Sigmoid colon (tissue), 6 donors: ENCODE measurements at regions not wholly inside any gene's neighbourhood (a gene's known extent, or its start where the extent isn't known, plus 50 kb on each side); places are given as distances from the start of the nearest gene placed in this dataset.
A peak's percentile ranks its signal among the peaks of the same experiment; 100 is the strongest.
"Not testable (repeated sequence)": the region's sequence is repeated elsewhere in the genome, so short reads cannot be mapped to it uniquely, and the experiment has no call there.

ENCODE experiments used
- DNase-seq: peaks from one replicate; pipeline ENCODE4 v3.0.0-alpha.2; 2019
- H3K27ac ChIP-seq, 4 donors: fragments of 200-600 bp; sonication (generic); one replicate each; pipeline ENCODE4 v1.5.1; 2016 to 2019; ENCODE audit warnings: mild to moderate bottlenecking in 1 of 4
- H3K27me3 ChIP-seq, 3 donors: fragments of 200-600 bp; sonication (generic); one replicate each; pipeline ENCODE4 v1.5.1; 2019; ENCODE audit warnings: mild to moderate bottlenecking in 1 of 3
- H3K36me3 ChIP-seq, 4 donors: fragments of 200-600 bp; sonication (generic); one replicate each; pipeline ENCODE4 v1.5.1; 2016 to 2019
- H3K4me1 ChIP-seq, 4 donors: fragments of 200-600 bp; sonication (generic); one replicate each; pipeline ENCODE4 v1.5.1; 2017 to 2019
- H3K4me3 ChIP-seq, 4 donors: fragments of 200-600 bp; sonication (generic); one replicate each; pipeline ENCODE4 v1.5.1; 2017 to 2019; ENCODE audit warnings: mild to moderate bottlenecking in 2 of 4, moderate library complexity in 1 of 4
- H3K9me3 ChIP-seq, 4 donors: fragments of 200-600 bp in 3 of 4; sonication (generic) in 3 of 4; one replicate each; pipeline versions ENCODE4 v1.5.1 to v1.6.1; 2013 to 2019
- EP300 ChIP-seq, 4 donors: sonication (generic); formaldehyde crosslinking; IDR thresholded peaks; one replicate each; pipeline ENCODE4 v1.6.1; 2017; ENCODE audit warnings: antibody characterized with exemption in 4 of 4
- POLR2A ChIP-seq, 2 donors: fragments of 450-650 bp; IDR thresholded peaks; one replicate each; pipeline ENCODE4 v1.6.1; 2016; ENCODE audit warnings: antibody characterized with exemption in 2 of 2, mild to moderate bottlenecking in 2 of 2, moderate library complexity in 2 of 2
- POLR2AphosphoS5 ChIP-seq, 4 donors: sonication (generic); formaldehyde crosslinking; IDR thresholded peaks; one replicate each; pipeline ENCODE4 v1.6.1; 2017; ENCODE audit warnings: antibody characterized with exemption in 4 of 4
- WGBS, 2 donors: extraction: QIAGEN DNeasy Blood & Tissue Kit; methylation state at CpG; one replicate each; pipeline ENCODE4 v1.1.7; 2013; 5-methylcytosine and 5-hydroxymethylcytosine counted together
- intact Hi-C: fragments of 100-400 bp; cut with DNase I; formaldehyde crosslinking; loops from one replicate; pipeline ENCODE4 v1.15.1; 2023
- TF ChIP-seq, protein P1 (sequence below), 4 experiments: fragments of 450-650 bp in 3 of 4; fragments of 200-600 bp in 1 of 4; IDR thresholded peaks; one replicate each; pipeline ENCODE4 v1.5.1; 2016 to 2019; ENCODE audit warnings: antibody characterized with exemption in 4 of 4, mild to moderate bottlenecking in 3 of 4, moderate library complexity in 2 of 4
- donor health status: healthy with polysubstance abuse.
- donor health status: healthy.

DNA sequence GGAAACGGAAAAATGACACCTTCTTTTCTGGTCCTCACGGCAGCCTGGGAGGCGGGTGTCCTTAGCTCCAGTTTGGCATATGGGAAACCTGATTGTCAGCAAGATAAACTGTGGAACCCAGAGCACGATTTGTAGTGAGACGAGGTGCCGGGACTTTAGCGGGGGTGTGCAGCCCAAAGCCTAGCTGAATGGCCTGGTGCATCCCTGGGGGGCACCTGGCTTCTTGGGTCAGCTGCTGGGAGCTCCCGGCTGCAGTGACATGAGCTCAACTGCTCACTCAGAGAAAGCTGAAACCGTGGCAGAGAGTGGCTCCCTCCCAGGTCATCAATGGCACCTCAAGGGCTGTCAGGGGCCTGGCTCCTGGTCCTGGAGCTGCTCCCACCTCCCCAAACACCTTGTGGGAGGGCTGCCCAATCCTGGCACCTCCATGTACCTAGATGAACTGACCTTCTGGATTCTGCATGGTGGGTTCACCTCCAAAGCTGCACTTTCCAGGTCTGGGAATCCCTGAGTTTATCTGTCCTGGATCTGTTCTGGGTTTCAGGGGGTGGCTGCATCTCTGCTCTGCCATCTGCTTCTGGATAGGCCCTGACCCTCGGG lies 260.5 kb downstream of the MATN1 start:
- Histone ChIP-seq H3K4me3 (no peak overlapping the region), H3K36me3 (no peaks in the 10 kb centered on the region), H3K27ac (no peak overlapping the region), H3K4me1 (no peaks in the 10 kb centered on the region), H3K27me3 (no peaks in the 10 kb centered on the region), H3K9me3 (no peaks in the 10 kb centered on the region)
- TF ChIP-seq, protein P1, sequence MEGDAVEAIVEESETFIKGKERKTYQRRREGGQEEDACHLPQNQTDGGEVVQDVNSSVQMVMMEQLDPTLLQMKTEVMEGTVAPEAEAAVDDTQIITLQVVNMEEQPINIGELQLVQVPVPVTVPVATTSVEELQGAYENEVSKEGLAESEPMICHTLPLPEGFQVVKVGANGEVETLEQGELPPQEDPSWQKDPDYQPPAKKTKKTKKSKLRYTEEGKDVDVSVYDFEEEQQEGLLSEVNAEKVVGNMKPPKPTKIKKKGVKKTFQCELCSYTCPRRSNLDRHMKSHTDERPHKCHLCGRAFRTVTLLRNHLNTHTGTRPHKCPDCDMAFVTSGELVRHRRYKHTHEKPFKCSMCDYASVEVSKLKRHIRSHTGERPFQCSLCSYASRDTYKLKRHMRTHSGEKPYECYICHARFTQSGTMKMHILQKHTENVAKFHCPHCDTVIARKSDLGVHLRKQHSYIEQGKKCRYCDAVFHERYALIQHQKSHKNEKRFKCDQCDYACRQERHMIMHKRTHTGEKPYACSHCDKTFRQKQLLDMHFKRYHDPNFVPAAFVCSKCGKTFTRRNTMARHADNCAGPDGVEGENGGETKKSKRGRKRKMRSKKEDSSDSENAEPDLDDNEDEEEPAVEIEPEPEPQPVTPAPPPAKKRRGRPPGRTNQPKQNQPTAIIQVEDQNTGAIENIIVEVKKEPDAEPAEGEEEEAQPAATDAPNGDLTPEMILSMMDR (IDR thresholded peaks at IDR 0.05) = no peak
- TF ChIP-seq POLR2A (IDR thresholded peaks at IDR 0.05) = no peak
- intact Hi-C loops = no loop called here
- 69 to 72% methylated on average over 10 of the region's 10 CpGs for WGBS, 2 donors
- DNase-seq = peak; percentile 50

DNA sequence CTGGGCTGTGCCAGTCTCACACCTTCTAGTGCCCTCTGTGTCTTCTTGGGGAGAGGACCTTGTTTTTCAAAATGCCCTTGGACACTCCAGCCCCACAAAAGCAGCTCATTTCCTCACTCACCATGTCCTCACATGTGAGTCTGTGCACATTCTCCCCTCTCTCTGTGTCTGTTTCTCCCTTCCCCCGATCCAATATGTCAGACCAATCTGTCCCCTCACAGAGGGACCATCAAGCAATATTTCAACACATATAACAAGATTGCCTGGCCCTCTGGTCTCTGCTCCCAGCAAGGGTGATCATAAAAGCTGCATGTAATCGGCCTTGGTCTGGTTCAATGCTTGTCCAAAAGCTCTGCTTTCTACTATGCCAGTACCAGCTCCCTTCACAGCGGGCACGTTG lies 261.2 kb downstream of the MATN1 start:
- Histone ChIP-seq H3K27ac (no peak overlapping the region), H3K27me3 (no peaks in the 10 kb centered on the region), H3K36me3 (no peaks in the 10 kb centered on the region), H3K9me3 (no peaks in the 10 kb centered on the region), H3K4me1 (no peaks in the 10 kb centered on the region), H3K4me3 (no peak overlapping the region)
- 78 to 80% methylated on average over 4 of the region's 4 CpGs for WGBS, 2 donors
- TF ChIP-seq POLR2A (IDR thresholded peaks at IDR 0.05) (no peak), POLR2AphosphoS5 (IDR thresholded peaks at IDR 0.05) (no peak)
- DNase-seq = no peak
- intact Hi-C loops = no loop called here

DNA sequence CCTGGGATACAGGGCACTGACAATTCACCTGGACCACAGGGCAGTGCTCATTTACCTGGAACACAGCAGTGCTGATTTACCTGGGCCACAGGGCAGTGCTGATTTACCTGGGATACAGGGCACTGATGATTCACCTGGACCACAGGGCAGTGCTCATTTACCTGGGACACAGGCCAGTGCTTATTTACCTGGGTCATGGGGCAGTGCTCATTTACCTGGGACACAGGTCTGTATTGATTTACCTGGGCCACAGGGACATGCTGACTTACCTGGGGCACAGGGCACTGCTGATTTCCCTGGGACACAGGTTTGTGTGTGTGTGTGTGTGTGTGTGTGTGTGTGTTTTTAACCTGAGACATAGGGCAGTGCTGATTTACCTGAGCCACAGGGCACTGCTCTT lies 261.7 kb downstream of the MATN1 start:
- Histone ChIP-seq H3K9me3 (no peaks in the 10 kb centered on the region), H3K4me1 (no peaks in the 10 kb centered on the region), H3K27ac (no peak overlapping the region), H3K4me3 (no peak overlapping the region), H3K27me3 (no peaks in the 10 kb centered on the region), H3K36me3 (no peaks in the 10 kb centered on the region)
- intact Hi-C loops = no loop called here
- TF ChIP-seq, protein P1 (IDR thresholded peaks at IDR 0.05) = no peak
- TF ChIP-seq POLR2A (IDR thresholded peaks at IDR 0.05) = no peak
- DNase-seq = no peak

DNA sequence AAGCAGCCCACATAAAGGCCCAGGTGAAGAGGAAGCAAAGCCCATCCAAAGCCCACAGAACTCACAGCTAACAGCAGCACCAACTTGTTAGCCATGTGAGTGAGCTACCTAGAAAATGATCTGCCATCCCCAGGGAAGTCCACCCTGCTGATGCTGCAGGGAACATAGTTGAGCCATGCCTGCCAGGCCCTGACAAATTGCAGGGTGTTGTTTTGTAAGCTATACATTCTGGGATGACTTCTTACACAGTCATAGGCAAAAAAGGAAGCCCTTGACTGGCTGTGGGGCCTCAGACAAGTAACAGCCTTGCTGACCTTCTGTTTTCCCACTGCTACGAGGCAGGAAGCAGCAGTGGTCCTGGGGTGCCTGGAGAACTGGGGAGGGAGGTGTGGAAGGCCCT lies 262.7 kb downstream of the MATN1 start:
- no peak for TF ChIP-seq POLR2AphosphoS5 (IDR thresholded peaks at IDR 0.05)
- TF ChIP-seq, protein P1 (IDR thresholded peaks at IDR 0.05) = no peak
- no peak for TF ChIP-seq EP300 (IDR thresholded peaks at IDR 0.05)
- TF ChIP-seq POLR2A (IDR thresholded peaks at IDR 0.05) = no peak
- Histone ChIP-seq H3K36me3 (no peaks in the 10 kb centered on the region), H3K9me3 (no peaks in the 10 kb centered on the region), H3K4me1 (no peaks in the 10 kb centered on the region), H3K27ac (no peak overlapping the region), H3K4me3 (no peak overlapping the region), H3K27me3 (no peaks in the 10 kb centered on the region)
- 16 to 25% methylated on average over 1 of the region's 1 CpG for WGBS, 2 donors
- DNase-seq = peak; percentile 21
- intact Hi-C loops = no loop called here

DNA sequence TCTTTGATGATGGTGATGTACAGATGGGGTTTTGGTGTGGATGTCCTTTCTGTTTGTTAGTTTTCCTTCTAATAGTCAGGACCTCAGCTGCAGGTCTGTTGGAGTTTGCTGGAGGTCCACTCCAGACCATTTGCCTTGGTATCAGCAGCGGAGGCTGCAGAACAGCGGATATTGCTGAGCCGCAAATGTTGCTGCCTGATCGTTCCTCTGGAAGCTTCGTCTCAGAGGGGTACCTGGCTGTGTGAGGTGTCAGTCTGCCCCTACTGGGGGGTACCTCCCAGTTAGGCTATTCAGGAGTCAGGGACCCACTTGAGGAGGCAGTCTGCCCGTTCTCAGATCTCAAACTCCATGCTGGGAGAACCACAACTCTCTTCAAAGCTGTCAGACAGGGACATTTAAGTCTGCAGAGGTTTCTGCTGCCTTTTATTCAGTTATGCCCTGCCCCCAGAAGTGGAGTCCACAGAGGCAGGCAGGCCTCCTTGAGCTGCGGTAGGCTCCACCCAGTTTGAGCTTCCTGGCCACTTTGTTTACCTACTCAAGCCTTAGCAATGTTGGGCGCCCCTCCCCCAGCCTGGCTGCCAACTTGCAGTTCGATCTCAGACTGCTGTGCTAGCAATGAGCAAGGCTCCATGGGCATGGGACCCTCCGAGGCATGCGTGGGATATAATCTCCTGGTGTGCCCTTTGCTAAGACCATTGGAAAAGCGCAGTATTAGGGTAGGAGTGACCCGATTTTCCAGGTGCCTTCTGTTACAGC lies 264.5 kb downstream of the MATN1 start:
- 79 to 87% methylated on average over 13 of the region's 13 CpGs for WGBS, 2 donors
- peak; percentile 29 for DNase-seq
- intact Hi-C loops = not testable (repeated sequence)

DNA sequence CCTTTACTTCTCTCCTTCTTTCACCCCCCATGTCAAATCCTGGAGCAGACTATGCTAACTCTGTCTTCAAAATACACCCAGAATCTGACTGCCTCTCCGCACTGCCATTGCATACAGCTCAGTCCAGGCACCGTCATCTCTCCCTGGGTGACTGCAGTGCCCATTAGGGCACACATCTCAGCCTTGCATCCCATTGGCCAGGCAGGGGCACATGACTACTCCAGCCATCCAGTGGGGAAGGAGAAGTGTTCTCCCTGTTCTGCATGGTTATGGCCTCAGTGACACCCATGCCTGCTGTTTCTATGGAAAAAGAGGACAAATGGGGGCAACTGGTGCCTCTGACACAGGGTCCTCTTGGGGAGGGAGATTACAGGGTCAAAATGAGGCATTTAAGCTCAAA lies 270.5 kb downstream of the MATN1 start:
- Histone ChIP-seq H3K4me3 (no peak overlapping the region), H3K36me3 (no peaks in the 10 kb centered on the region), H3K27me3 (no peaks in the 10 kb centered on the region), H3K4me1 (no peaks in the 10 kb centered on the region), H3K27ac (no peak overlapping the region), H3K9me3 (no peaks in the 10 kb centered on the region)
- no peak for DNase-seq
- intact Hi-C loops = no loop called here
- 93 to 94% methylated on average over 2 of the region's 2 CpGs for WGBS, 2 donors
- TF ChIP-seq EP300 (IDR thresholded peaks at IDR 0.05) = no peak
- TF ChIP-seq, protein P1 (IDR thresholded peaks at IDR 0.05) = no peak
- no peak for TF ChIP-seq POLR2AphosphoS5 (IDR thresholded peaks at IDR 0.05)
- TF ChIP-seq POLR2A (IDR thresholded peaks at IDR 0.05) = no peak

More for the DNA sequence above, 264.5 kb downstream of the MATN1 start:
- not testable (repeated sequence) for H3K4me3 ChIP-seq, H3K36me3 ChIP-seq, H3K27ac ChIP-seq, H3K27me3 ChIP-seq, H3K9me3 ChIP-seq, H3K4me1 ChIP-seq
